PC-9 (cell line): ENCODE measurements at regions not wholly inside any gene's neighbourhood (a gene's known extent, or its start where the extent isn't known, plus 50 kb on each side); places are given as distances from the start of the nearest gene placed in this dataset.

Experiments
- BruUV-seq: library from RNA; stranded (reverse); fragments of 400-500 nt; replicated peaks from 2 replicates; lab custom pipeline; 2021; lab: Mats Ljungman, UMichigan
- CTCF ChIA-PET: fragments of 300-600 bp; sonication (Branson Sonifier 250); formaldehyde crosslinking; loops from one replicate; lab custom pipeline; 2022; ENCODE audit warnings: antibody characterized with exemption; lab: Charles Lee
- POLR2A ChIA-PET: fragments of 300-600 bp; sonication (Branson Sonifier 250); formaldehyde crosslinking; loops from one replicate; lab custom pipeline; 2022; ENCODE audit warnings: antibody characterized with exemption; ENCODE audit not compliant: unreplicated experiment; lab: Charles Lee
- DNase-seq, 2 experiments: peaks; one replicate each; pipeline versions ENCODE4 v3.0.0 to v3.0.0-alpha.2; 2015 to 2022; ENCODE audit warnings: mixed read lengths in 1 of 2
- H2AFZ ChIP-seq: fragments of 200-600 bp; sonication (generic); 2 replicates; pipeline ENCODE4 v1.8.1; 2017; ENCODE audit warnings: antibody characterized with exemption
- H3F3A ChIP-seq: fragments of 200-600 bp; sonication (generic); 2 replicates; pipeline ENCODE4 v1.8.1; 2017; ENCODE audit warnings: antibody characterized with exemption, mild to moderate bottlenecking, low read depth; ENCODE audit not compliant: insufficient read depth
- H3K27ac ChIP-seq: fragments of 200-600 bp; sonication (generic); 2 replicates; pipeline ENCODE4 v1.6.1; 2016; ENCODE audit warnings: mixed run types
- H3K27me3 ChIP-seq: fragments of 200-600 bp; sonication (generic); 2 replicates; pipeline ENCODE4 v1.6.1; 2016; ENCODE audit warnings: low read depth, mixed run types; ENCODE audit not compliant: insufficient read depth
- H3K36me3 ChIP-seq: fragments of 200-600 bp; sonication (generic); 2 replicates; pipeline ENCODE4 v1.6.1; 2016; ENCODE audit warnings: low read depth, mixed run types
- H3K4me1 ChIP-seq: fragments of 200-600 bp; sonication (generic); replicated peaks from 2 replicates; pipeline ENCODE4 v1.6.1; 2016; ENCODE audit warnings: mixed run types; ENCODE audit not compliant: insufficient read depth
- H3K4me2 ChIP-seq: fragments of 200-600 bp; sonication (generic); 2 replicates; pipeline ENCODE4 v1.6.1; 2017; ENCODE audit warnings: mixed run types
- H3K4me3 ChIP-seq: fragments of 200-600 bp; sonication (generic); 2 replicates; pipeline ENCODE4 v1.6.1; 2016; ENCODE audit warnings: mixed run types
- H3K79me2 ChIP-seq: fragments of 200-600 bp; sonication (generic); 2 replicates; pipeline ENCODE4 v1.6.1; 2017; ENCODE audit warnings: low read depth, mixed run types
- H3K9me2 ChIP-seq: fragments of 200-600 bp; sonication (generic); 2 replicates; pipeline ENCODE4 v1.8.1; 2017; ENCODE audit warnings: mild to moderate bottlenecking; ENCODE audit not compliant: insufficient read depth
- H3K9me3 ChIP-seq: fragments of 200-600 bp; sonication (generic); 2 replicates; pipeline ENCODE4 v1.8.1; 2016; ENCODE audit warnings: low read depth; ENCODE audit not compliant: insufficient read depth
- H4K20me1 ChIP-seq: fragments of 200-600 bp; sonication (generic); 2 replicates; pipeline ENCODE4 v1.8.1; 2017; ENCODE audit not compliant: insufficient read depth
- EZH2 ChIP-seq: fragments of 200-600 bp; sonication (generic); IDR thresholded peaks from 2 replicates; pipeline ENCODE4 v1.8.0; 2017; ENCODE audit warnings: antibody characterized with exemption, low read depth
- intact Hi-C: fragments of 100-400 bp; cut with micrococcal nuclease; formaldehyde crosslinking; loops from one replicate; pipeline ENCODE4 v1.10.0; 2022; ENCODE audit not compliant: unreplicated experiment
- TF ChIP-seq, protein P1 (sequence below): fragments of 200-600 bp; sonication (generic); conservative IDR thresholded peaks from 2 replicates; pipeline ENCODE4 v1.6.1; 2017; ENCODE audit warnings: mixed run types, antibody characterized with exemption, mild to moderate bottlenecking, moderate library complexity

DNA sequence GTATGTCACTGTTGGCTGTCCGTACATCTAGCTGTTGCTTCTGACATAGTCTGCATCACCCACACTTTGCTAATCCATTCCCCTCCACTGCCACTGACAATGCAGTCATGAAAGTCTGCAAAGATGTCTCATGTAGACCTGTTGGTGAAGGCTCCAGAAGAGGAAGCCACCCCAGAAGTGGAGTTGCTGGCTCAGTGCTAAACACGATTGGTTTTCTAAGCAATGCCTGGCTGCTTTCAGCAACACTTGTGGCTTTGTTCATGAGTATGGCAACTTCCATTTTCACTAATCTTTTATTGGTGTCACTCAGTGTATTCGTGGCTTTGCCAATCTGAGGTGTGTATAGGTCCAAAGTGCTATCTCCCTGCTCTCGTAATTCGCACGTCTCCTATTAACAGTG lies 288.1 kb downstream of the GADD45G start:
- no peaks in the 10 kb centered on the region for H3K4me1 ChIP-seq
- BruUV-seq = no TSS peak
- no peak overlapping the region for H3K4me2 ChIP-seq
- H3F3A ChIP-seq = no peaks in the 10 kb centered on the region
- H3K27ac ChIP-seq = no peak overlapping the region
- H3K79me2 ChIP-seq = no peaks in the 10 kb centered on the region
- no peak overlapping the region for H3K4me3 ChIP-seq
- H3K27me3 ChIP-seq = peaks cover 63% of the 10 kb centered on the region
- no peaks in the 10 kb centered on the region for H3K9me3 ChIP-seq
- POLR2A ChIA-PET = no interaction called here
- no peaks in the 10 kb centered on the region for H3K9me2 ChIP-seq
- CTCF ChIA-PET = no interaction called here
- H4K20me1 ChIP-seq = no peaks in the 10 kb centered on the region
- H2AFZ ChIP-seq = no peak overlapping the region
- H3K36me3 ChIP-seq = no peaks in the 10 kb centered on the region
- TF ChIP-seq, protein P1, sequence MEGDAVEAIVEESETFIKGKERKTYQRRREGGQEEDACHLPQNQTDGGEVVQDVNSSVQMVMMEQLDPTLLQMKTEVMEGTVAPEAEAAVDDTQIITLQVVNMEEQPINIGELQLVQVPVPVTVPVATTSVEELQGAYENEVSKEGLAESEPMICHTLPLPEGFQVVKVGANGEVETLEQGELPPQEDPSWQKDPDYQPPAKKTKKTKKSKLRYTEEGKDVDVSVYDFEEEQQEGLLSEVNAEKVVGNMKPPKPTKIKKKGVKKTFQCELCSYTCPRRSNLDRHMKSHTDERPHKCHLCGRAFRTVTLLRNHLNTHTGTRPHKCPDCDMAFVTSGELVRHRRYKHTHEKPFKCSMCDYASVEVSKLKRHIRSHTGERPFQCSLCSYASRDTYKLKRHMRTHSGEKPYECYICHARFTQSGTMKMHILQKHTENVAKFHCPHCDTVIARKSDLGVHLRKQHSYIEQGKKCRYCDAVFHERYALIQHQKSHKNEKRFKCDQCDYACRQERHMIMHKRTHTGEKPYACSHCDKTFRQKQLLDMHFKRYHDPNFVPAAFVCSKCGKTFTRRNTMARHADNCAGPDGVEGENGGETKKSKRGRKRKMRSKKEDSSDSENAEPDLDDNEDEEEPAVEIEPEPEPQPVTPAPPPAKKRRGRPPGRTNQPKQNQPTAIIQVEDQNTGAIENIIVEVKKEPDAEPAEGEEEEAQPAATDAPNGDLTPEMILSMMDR = no peak
- no peak for TF ChIP-seq EZH2
- intact Hi-C loops = no loop called here
- no peak for DNase-seq

DNA sequence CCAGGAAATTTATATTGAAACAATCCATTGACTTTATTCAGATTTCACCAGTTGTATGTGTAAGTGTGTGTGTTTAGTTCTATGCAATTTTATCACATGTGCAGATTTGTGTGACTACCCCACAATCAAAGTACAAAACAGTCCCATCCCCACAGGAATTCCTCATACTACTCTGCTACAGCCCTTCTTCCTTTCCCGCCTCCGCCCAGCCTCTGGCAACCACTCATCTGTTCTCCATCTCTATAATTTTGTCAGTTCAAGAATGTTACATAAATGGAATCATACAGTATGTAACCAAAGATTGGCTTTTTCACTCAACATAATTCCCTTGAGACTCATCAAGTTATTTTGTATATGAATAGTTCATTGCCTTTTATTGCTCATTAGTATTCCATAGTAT lies 289.1 kb downstream of the GADD45G start:
- POLR2A ChIA-PET = no interaction called here
- Histone ChIP-seq H3K79me2 (no peaks in the 10 kb centered on the region), H3K9me3 (no peaks in the 10 kb centered on the region), H3K9me2 (no peaks in the 10 kb centered on the region), H3K27me3 (peaks cover 56% of the 10 kb centered on the region), H3K4me1 (no peaks in the 10 kb centered on the region), H3K27ac (no peak overlapping the region), H3F3A (no peaks in the 10 kb centered on the region), H3K4me3 (no peak overlapping the region), H3K4me2 (no peak overlapping the region), H4K20me1 (no peaks in the 10 kb centered on the region), H2AFZ (no peak overlapping the region), H3K36me3 (no peaks in the 10 kb centered on the region)
- CTCF ChIA-PET = no interaction called here
- intact Hi-C loops = no loop called here
- no peak for DNase-seq
- TF ChIP-seq, protein P1 = no peak
- no peak for TF ChIP-seq EZH2
- BruUV-seq = no TSS peak

DNA sequence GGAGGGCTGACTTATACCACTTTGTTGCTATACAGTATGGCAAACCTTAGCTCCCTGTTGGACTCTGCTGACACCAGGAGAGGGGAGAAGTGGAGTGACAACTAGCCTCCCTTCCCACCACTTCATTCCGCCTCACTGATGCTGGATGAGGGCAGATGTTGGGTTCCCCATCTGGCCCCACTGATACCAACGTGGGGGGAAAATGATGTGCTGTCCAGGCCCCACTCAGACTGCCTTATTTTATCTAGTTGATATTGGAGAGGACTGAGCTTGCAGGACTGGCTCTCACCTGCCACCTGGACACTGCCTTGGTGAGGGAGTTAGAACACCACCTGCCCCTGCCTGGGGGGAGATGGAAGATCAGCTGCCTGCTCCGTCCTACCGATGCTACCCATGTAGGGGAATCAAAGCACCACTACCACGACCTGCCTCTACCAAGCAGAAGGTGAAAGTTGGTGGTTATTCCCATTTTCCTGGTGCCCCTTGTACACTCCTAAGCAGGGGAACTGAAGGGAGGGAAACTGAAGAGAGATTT lies 292.1 kb downstream of the GADD45G start:
- H3K9me2 ChIP-seq = no peaks in the 10 kb centered on the region
- no peak overlapping the region for H2AFZ ChIP-seq
- TF ChIP-seq, protein P1 = no peak
- no peak for TF ChIP-seq EZH2
- intact Hi-C loops = no loop called here
- H3K27me3 ChIP-seq = peaks cover 27% of the 10 kb centered on the region
- H3K4me2 ChIP-seq = no peak overlapping the region
- BruUV-seq = no TSS peak
- H3K4me3 ChIP-seq = no peak overlapping the region
- H4K20me1 ChIP-seq = no peaks in the 10 kb centered on the region
- no peak overlapping the region for H3K27ac ChIP-seq
- no peaks in the 10 kb centered on the region for H3F3A ChIP-seq
- no peaks in the 10 kb centered on the region for H3K4me1 ChIP-seq
- no peaks in the 10 kb centered on the region for H3K79me2 ChIP-seq
- ChIA-PET CTCF (no interaction called here), POLR2A (no interaction called here)
- no peak for DNase-seq
- no peaks in the 10 kb centered on the region for H3K36me3 ChIP-seq
- no peaks in the 10 kb centered on the region for H3K9me3 ChIP-seq
